CD4-positive, alpha-beta T cell (primary cell): ENCODE measurements at regions not wholly inside any gene's neighbourhood (a gene's known extent, or its start where the extent isn't known, plus 50 kb on each side); places are given as distances from the start of the nearest gene placed in this dataset.

ENCODE experiments used
- ATAC-seq: fragments of 200-7000 bp; cut with Tn5 transposase; one replicate; pipeline ENCODE4 v1.10.0; 2022; ENCODE audit warnings: mild to moderate bottlenecking; ENCODE audit not compliant: poor library complexity
- CTCF ChIA-PET: fragments of 350-600 bp; sonication (Branson Sonifier 250); formaldehyde crosslinking; loops from one replicate; lab custom pipeline; 2021; ENCODE audit warnings: antibody characterized with exemption, inconsistent platforms; lab: Charles Lee
- POLR2A ChIA-PET: fragments of 350-600 bp; sonication (Branson Sonifier 250); formaldehyde crosslinking; loops from one replicate; lab custom pipeline; 2021; ENCODE audit warnings: antibody characterized with exemption, inconsistent platforms; lab: Charles Lee
- DNase-seq, 14 experiments: peaks; one replicate each; pipeline ENCODE4 v3.0.0-alpha.2; 2013 to 2020; ENCODE audit warnings: mixed read lengths in 2 of 14
- H3K27ac ChIP-seq, 2 donors: one replicate each; pipeline versions ENCODE4 v1.5.1 to v1.7.0; 2013; ENCODE audit warnings: low read length in 2 of 2, low read depth in 1 of 2, mild to moderate bottlenecking in 1 of 2
- H3K27me3 ChIP-seq, 2 experiments: 1 replicate in 1 of 2; 2 replicates in 1 of 2; pipeline versions ENCODE4 v1.6.1 to v1.7.0; 2013; ENCODE audit warnings: low read length in 2 of 2, control low read depth in 1 of 2, mild to moderate bottlenecking in 1 of 2, moderate library complexity in 1 of 2; ENCODE audit not compliant: insufficient read depth in 2 of 2, control insufficient read depth in 1 of 2
- H3K36me3 ChIP-seq: one replicate; pipeline ENCODE4 v1.6.1; 2013; ENCODE audit warnings: low read length, control low read depth; ENCODE audit not compliant: insufficient read depth
- H3K4me1 ChIP-seq: one replicate; pipeline ENCODE4 v1.6.1; 2013; ENCODE audit warnings: low read length, control low read depth; ENCODE audit not compliant: insufficient read depth
- H3K4me3 ChIP-seq: one replicate; pipeline ENCODE4 v1.5.1; 2013; ENCODE audit warnings: mild to moderate bottlenecking, low read length, moderate library complexity
- H3K9me3 ChIP-seq, 2 experiments: 1 replicate in 1 of 2; 2 replicates in 1 of 2; pipeline versions ENCODE4 v1.6.1 to v1.7.0; 2013; ENCODE audit warnings: low read length in 2 of 2, mild to moderate bottlenecking in 2 of 2, control low read depth in 1 of 2, moderate library complexity in 1 of 2; ENCODE audit not compliant: control insufficient read depth in 1 of 2, insufficient read depth in 1 of 2
- H3K27ac Mint-ChIP-seq: one replicate; pipeline ENCODE4 v1.8.0; 2020; ENCODE audit warnings: mixed read lengths
- H3K27me3 Mint-ChIP-seq: one replicate; pipeline ENCODE4 v1.8.0; 2021; ENCODE audit warnings: mixed read lengths
- H3K36me3 Mint-ChIP-seq: one replicate; pipeline ENCODE4 v1.8.0; 2021; ENCODE audit warnings: low read depth, mixed read lengths
- H3K4me1 Mint-ChIP-seq: one replicate; pipeline ENCODE4 v1.8.0; 2021; ENCODE audit warnings: low read depth, mixed read lengths
- H3K4me3 Mint-ChIP-seq: one replicate; pipeline ENCODE4 v1.8.0; 2020; ENCODE audit warnings: mild to moderate bottlenecking, mixed read lengths
- H3K9me3 Mint-ChIP-seq: one replicate; pipeline ENCODE4 v1.8.0; 2020; ENCODE audit warnings: mixed read lengths
- CTCF ChIP-seq: fragments of 200-600 bp; IDR thresholded peaks from one replicate; pipeline ENCODE4 v1.8.0; 2022; ENCODE audit warnings: antibody characterized with exemption, mild to moderate bottlenecking
- intact Hi-C, 2 experiments: fragments of 100-400 bp; cut with DNase I in 1 of 2; cut with micrococcal nuclease in 1 of 2; formaldehyde crosslinking; loops; one replicate each; pipeline versions ENCODE4 v1.15.1 to v1.9.0; 2023 to 2025; cut with DNase I, micrococcal nuclease

DNA sequence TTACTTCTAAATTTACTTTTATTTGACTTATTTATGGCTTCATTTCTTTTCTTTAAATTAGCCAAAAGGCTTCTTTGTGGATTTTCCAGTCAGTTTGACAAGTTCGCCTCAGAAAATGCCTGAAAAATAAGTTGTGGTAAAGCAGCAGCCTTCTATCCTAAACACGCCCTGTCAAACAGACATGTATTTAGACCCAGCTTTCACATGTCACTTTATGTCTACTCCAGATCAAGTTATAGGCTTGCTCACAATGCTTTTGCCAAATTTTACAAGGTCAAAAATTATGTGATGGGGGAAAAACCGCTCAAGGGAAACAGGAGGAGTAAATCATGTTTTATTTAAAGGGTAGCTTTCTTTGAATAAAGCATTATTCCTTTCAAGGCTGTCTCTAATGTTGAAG is 615.0 kb downstream of the HDGFL1 start:
- no peak for TF ChIP-seq CTCF
- Histone ChIP-seq H3K27ac (no peak overlapping the region), H3K4me3 (no peak overlapping the region), H3K9me3 (no peaks in the 10 kb centered on the region), H3K36me3 (no peaks in the 10 kb centered on the region), H3K27me3 (no peaks in the 10 kb centered on the region), H3K4me1 (no peaks in the 10 kb centered on the region)
- Mint-ChIP-seq H3K9me3 (no peaks in the 10 kb centered on the region), H3K27me3 (no peaks in the 10 kb centered on the region), H3K4me3 (no peak overlapping the region), H3K36me3 (no peaks in the 10 kb centered on the region), H3K27ac (no peak overlapping the region), H3K4me1 (no peaks in the 10 kb centered on the region)
- DNase-seq (no peak), ATAC-seq (no peak)
- intact Hi-C loops = no loop called here
- POLR2A ChIA-PET = no interaction called here
- CTCF ChIA-PET = no interaction called here

DNA sequence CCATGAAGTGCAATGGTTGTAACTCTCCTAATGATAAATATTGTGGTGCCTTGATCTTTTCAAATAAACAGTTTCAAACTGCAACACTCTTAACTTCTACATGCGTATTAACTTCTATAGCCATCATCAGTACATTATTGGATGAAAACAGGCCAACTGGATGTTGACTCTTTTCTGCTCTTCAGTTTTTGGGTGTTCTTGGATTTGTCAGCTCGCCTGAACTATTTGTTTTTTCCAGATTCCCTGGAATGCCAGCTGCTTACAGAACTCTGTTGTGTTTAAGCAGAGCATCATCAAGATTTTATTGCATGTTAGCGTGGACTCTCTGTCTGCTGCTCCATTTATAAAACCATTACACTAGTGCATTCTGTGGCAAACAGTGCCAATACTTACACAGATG is 626.1 kb downstream of the HDGFL1 start:
- intact Hi-C loops = no loop called here
- H3K4me3 Mint-ChIP-seq = no peak overlapping the region
- no peaks in the 10 kb centered on the region for H3K9me3 Mint-ChIP-seq
- no peak overlapping the region for H3K27ac Mint-ChIP-seq
- Histone ChIP-seq H3K4me3 (no peak overlapping the region), H3K9me3 (no peaks in the 10 kb centered on the region), H3K27me3 (no peaks in the 10 kb centered on the region), H3K4me1 (no peaks in the 10 kb centered on the region), H3K27ac (no peak overlapping the region), H3K36me3 (no peaks in the 10 kb centered on the region)
- no peaks in the 10 kb centered on the region for H3K36me3 Mint-ChIP-seq
- H3K27me3 Mint-ChIP-seq = no peaks in the 10 kb centered on the region
- DNase-seq (no peak), ATAC-seq (no peak)
- ChIA-PET POLR2A (no interaction called here), CTCF (no interaction called here)
- TF ChIP-seq CTCF = no peak
- H3K4me1 Mint-ChIP-seq = no peaks in the 10 kb centered on the region

DNA sequence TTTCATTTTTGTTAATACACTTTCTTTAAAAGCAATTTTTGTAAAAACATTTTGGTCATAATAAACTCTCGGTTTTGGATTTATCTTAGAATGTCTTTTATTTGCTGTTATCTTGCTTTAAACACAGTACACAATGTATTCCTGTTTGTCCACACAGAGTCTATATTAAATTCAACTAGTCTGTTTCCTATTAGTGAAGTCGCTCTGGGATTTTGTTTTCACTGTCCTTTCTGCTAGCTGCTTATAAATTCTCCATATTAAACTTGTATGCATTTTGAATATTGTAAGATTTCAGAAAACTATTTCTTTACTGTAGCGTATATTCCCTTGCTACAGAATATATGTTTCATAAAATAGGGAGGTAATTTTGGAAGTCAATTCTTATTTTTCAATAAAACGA is 630.2 kb downstream of the HDGFL1 start:
- Mint-ChIP-seq H3K9me3 (no peaks in the 10 kb centered on the region), H3K4me1 (no peaks in the 10 kb centered on the region), H3K27me3 (no peaks in the 10 kb centered on the region), H3K4me3 (no peak overlapping the region), H3K27ac (no peak overlapping the region), H3K36me3 (no peaks in the 10 kb centered on the region)
- no peak for DNase-seq
- Histone ChIP-seq H3K27me3 (no peaks in the 10 kb centered on the region), H3K4me1 (no peaks in the 10 kb centered on the region), H3K36me3 (no peaks in the 10 kb centered on the region), H3K9me3 (peaks cover 0 to 3% of the 10 kb centered on the region in 2 experiments), H3K4me3 (no peak overlapping the region), H3K27ac (no peak overlapping the region)
- ChIA-PET CTCF (no interaction called here), POLR2A (no interaction called here)
- no peak for ATAC-seq
- intact Hi-C loops = no loop called here
- no peak for TF ChIP-seq CTCF
